Glutamatergic neuron (in vitro differentiated cells): ENCODE measurements at regions not wholly inside any gene's neighbourhood (a gene's known extent, or its start where the extent isn't known, plus 50 kb on each side); places are given as distances from the start of the nearest gene placed in this dataset.

ENCODE experiments used
- DNase-seq: peaks from one replicate; pipeline ENCODE4 v3.0.0; 2022
- H3K27ac Mint-ChIP-seq: one replicate; pipeline ENCODE4 v1.8.0; 2020; ENCODE audit warnings: mild to moderate bottlenecking, mixed read lengths, inconsistent platforms; ENCODE audit not compliant: unreplicated experiment
- H3K27me3 Mint-ChIP-seq: one replicate; pipeline ENCODE4 v1.8.0; 2020; ENCODE audit warnings: mild to moderate bottlenecking, moderate library complexity, mixed read lengths, inconsistent platforms; ENCODE audit not compliant: unreplicated experiment
- H3K36me3 Mint-ChIP-seq: one replicate; pipeline ENCODE4 v1.8.0; 2020; ENCODE audit warnings: mild to moderate bottlenecking, mixed read lengths, inconsistent platforms; ENCODE audit not compliant: unreplicated experiment
- H3K4me1 Mint-ChIP-seq: one replicate; pipeline ENCODE4 v1.8.0; 2020; ENCODE audit warnings: mild to moderate bottlenecking, low read depth, mixed read lengths, inconsistent platforms; ENCODE audit not compliant: unreplicated experiment
- H3K4me3 Mint-ChIP-seq: one replicate; pipeline ENCODE4 v1.8.0; 2020; ENCODE audit warnings: mild to moderate bottlenecking, mixed read lengths, inconsistent platforms; ENCODE audit not compliant: unreplicated experiment
- H3K9me3 Mint-ChIP-seq: one replicate; pipeline ENCODE4 v1.8.0; 2020; ENCODE audit warnings: mild to moderate bottlenecking, moderate library complexity, mixed read lengths, inconsistent platforms; ENCODE audit not compliant: unreplicated experiment
- CTCF ChIP-seq: fragments of 200-600 bp; sonication (generic); IDR thresholded peaks from one replicate; pipeline ENCODE4 v1.5.0; 2021; ENCODE audit not compliant: partially characterized antibody, unreplicated experiment

DNA sequence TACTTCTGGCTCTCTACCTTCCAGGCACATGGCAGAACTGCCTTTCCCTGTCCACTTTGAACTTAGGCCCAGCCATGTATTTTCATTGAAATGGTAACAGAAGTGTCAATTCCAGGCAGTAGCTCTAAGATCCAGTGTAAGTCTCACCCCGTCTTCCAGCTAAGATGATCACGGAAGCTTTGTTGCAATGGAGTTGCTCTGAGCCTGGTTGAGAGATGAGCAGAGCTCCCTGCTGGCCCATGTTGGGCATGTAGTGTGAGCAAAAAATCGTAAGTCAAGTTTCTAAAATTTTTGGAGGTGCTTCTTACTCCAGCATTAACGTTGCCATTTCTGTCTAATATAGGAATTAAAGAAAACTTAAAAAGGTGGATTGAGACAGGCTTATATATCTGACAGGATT, 274.4 kb downstream of the IPMK start:
- Mint-ChIP-seq H3K4me3 (no peak overlapping the region), H3K9me3 (no peaks in the 10 kb centered on the region), H3K36me3 (no peaks in the 10 kb centered on the region), H3K4me1 (peaks cover 5% of the 10 kb centered on the region), H3K27ac (no peak overlapping the region), H3K27me3 (no peaks in the 10 kb centered on the region)
- no peak for DNase-seq
- TF ChIP-seq CTCF: no peak

- no peak for DNase-seq
- no peaks in the 10 kb centered on the region for H3K27me3 Mint-ChIP-seq
- no peaks in the 10 kb centered on the region for H3K36me3 Mint-ChIP-seq
- H3K9me3 Mint-ChIP-seq: no peaks in the 10 kb centered on the region
- no peak overlapping the region for H3K4me3 Mint-ChIP-seq
- no peak overlapping the region for H3K27ac Mint-ChIP-seq
- peaks cover 5% of the 10 kb centered on the region for H3K4me1 Mint-ChIP-seq
- no peak for TF ChIP-seq CTCF
Measured at GRCh38 chr10:57992321-57993077, 275.2 kb downstream of the IPMK start.

DNA sequence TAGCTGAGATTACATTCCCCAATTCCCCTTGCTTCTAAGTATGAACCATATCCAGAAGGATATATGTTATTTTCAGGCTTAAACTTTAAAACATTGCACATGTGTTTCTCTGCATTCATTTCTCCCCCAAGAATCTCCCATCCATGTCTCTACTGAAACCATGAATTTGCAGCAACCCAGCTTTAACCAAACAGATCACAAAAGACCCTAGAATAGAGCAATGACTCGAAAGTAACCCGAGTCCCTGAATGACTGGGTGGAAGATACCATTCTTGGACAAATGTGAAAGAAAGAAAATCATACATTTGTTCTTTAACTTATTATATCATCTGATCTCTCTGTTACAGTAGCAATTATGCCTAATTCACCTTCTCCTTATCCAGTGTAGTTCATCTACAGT, 278.7 kb downstream of the IPMK start:
- Mint-ChIP-seq H3K9me3 (no peaks in the 10 kb centered on the region), H3K4me3 (no peak overlapping the region), H3K27ac (no peak overlapping the region), H3K36me3 (no peaks in the 10 kb centered on the region), H3K4me1 (peaks cover 5% of the 10 kb centered on the region), H3K27me3 (no peaks in the 10 kb centered on the region)
- DNase-seq: no peak
- TF ChIP-seq CTCF: no peak

- no peak for TF ChIP-seq CTCF
- Mint-ChIP-seq H3K9me3 (no peaks in the 10 kb centered on the region), H3K27me3 (no peaks in the 10 kb centered on the region), H3K4me3 (no peak overlapping the region), H3K27ac (no peak overlapping the region), H3K36me3 (no peaks in the 10 kb centered on the region), H3K4me1 (peaks cover 5% of the 10 kb centered on the region)
- no peak for DNase-seq
Measured at GRCh38 chr10:57987055-57987721, 280.5 kb downstream of the IPMK start.

GRCh38 chr10:57986422-57986821, 281.3 kb downstream of the IPMK start:
- Mint-ChIP-seq H3K27me3 (no peaks in the 10 kb centered on the region), H3K36me3 (no peaks in the 10 kb centered on the region), H3K9me3 (no peaks in the 10 kb centered on the region), H3K27ac (no peak overlapping the region), H3K4me3 (no peak overlapping the region), H3K4me1 (peaks cover 5% of the 10 kb centered on the region)
- TF ChIP-seq CTCF: no peak
- no peak for DNase-seq
